Uterus (tissue), 2 donors: ENCODE measurements at regions not wholly inside any gene's neighbourhood (a gene's known extent, or its start where the extent isn't known, plus 50 kb on each side); places are given as distances from the start of the nearest gene placed in this dataset.

Experiments used
- CTCF ChIP-seq, 4 experiments: fragments of 200-600 bp in 2 of 4; fragments of 450-650 bp in 2 of 4; sonication (generic) in 2 of 4; IDR thresholded peaks; one replicate each; pipeline ENCODE4 v1.5.1; 2016 to 2019; ENCODE audit warnings: antibody characterized with exemption in 4 of 4, mild to moderate bottlenecking in 2 of 4, moderate library complexity in 1 of 4
- POLR2A ChIP-seq, 2 donors: fragments of 450-650 bp; IDR thresholded peaks; one replicate each; pipeline ENCODE4 v1.6.1; 2016; ENCODE audit warnings: antibody characterized with exemption in 2 of 2, mild to moderate bottlenecking in 1 of 2, moderate library complexity in 1 of 2

GRCh38 chr6:90885611-90886056, 298.8 kb upstream of the MAP3K7 start:
- TF ChIP-seq POLR2A (IDR thresholded peaks at IDR 0.05), result no peak
- TF ChIP-seq CTCF (IDR thresholded peaks at IDR 0.05), result no peak
